MM.1S (cell line): ENCODE measurements at regions not wholly inside any gene's neighbourhood (a gene's known extent, or its start where the extent isn't known, plus 50 kb on each side); places are given as distances from the start of the nearest gene placed in this dataset.

Experiments
- DNase-seq: peaks from one replicate; pipeline ENCODE4 v3.0.0-alpha.2; 2015
- H2AFZ ChIP-seq: fragments of 300-600 bp; sonication (generic); 2 replicates; pipeline ENCODE4 v1.6.0; 2016; ENCODE audit warnings: antibody characterized with exemption, low read length
- H3F3A ChIP-seq: fragments of 300-600 bp; sonication (generic); 2 replicates; pipeline ENCODE4 v1.6.1; 2016; ENCODE audit warnings: mild to moderate bottlenecking, antibody characterized with exemption, low read length, moderate library complexity, mixed read lengths; ENCODE audit not compliant: insufficient read depth
- H3K27ac ChIP-seq: fragments of 300-600 bp; sonication (generic); 2 replicates; pipeline ENCODE4 v1.5.1; 2016; ENCODE audit warnings: mild to moderate bottlenecking, low read length
- H3K27me3 ChIP-seq: fragments of 300-600 bp; sonication (generic); replicated peaks from 2 replicates; pipeline ENCODE4 v1.6.0; 2016; ENCODE audit warnings: low read length; ENCODE audit not compliant: insufficient read depth
- H3K36me3 ChIP-seq: fragments of 300-600 bp; sonication (generic); replicated peaks from 2 replicates; pipeline ENCODE4 v1.6.1; 2016; ENCODE audit warnings: mild to moderate bottlenecking, low read length, mixed read lengths; ENCODE audit not compliant: insufficient read depth
- H3K4me1 ChIP-seq: fragments of 300-600 bp; sonication (generic); 2 replicates; pipeline ENCODE4 v1.6.1; 2016; ENCODE audit warnings: low read length, mixed read lengths
- H3K4me2 ChIP-seq: fragments of 300-600 bp; sonication (generic); 2 replicates; pipeline ENCODE4 v1.6.0; 2016; ENCODE audit warnings: low read depth, low read length
- H3K4me3 ChIP-seq: fragments of 300-600 bp; sonication (generic); 2 replicates; pipeline ENCODE4 v1.5.1; 2016; ENCODE audit warnings: low read length, mixed read lengths
- H3K79me2 ChIP-seq: fragments of 300-600 bp; sonication (generic); 2 replicates; pipeline ENCODE4 v1.6.1; 2016; ENCODE audit warnings: mixed run types, low read length, mixed read lengths
- H3K9ac ChIP-seq: fragments of 300-600 bp; sonication (generic); 2 replicates; pipeline ENCODE4 v1.6.1; 2016; ENCODE audit warnings: low read length, mixed read lengths
- H3K9me2 ChIP-seq: fragments of 300-600 bp; sonication (generic); replicated peaks from 2 replicates; pipeline ENCODE4 v1.6.1; 2016; ENCODE audit warnings: mild to moderate bottlenecking, low read length, mixed read lengths; ENCODE audit not compliant: insufficient read depth
- H3K9me3 ChIP-seq: fragments of 300-600 bp; sonication (generic); replicated peaks from 2 replicates; pipeline ENCODE4 v1.6.1; 2016; ENCODE audit warnings: mild to moderate bottlenecking, low read length, mixed read lengths; ENCODE audit not compliant: insufficient read depth
- H4K20me1 ChIP-seq: fragments of 300-600 bp; sonication (generic); 2 replicates; pipeline ENCODE4 v1.6.1; 2016; ENCODE audit warnings: mild to moderate bottlenecking, low read length, moderate library complexity, mixed read lengths; ENCODE audit not compliant: insufficient read depth
- EZH2 ChIP-seq: fragments of 300-600 bp; sonication (generic); optimal IDR thresholded peaks from 2 replicates; pipeline ENCODE3; 2017; ENCODE audit warnings: low read depth, mild to moderate bottlenecking, antibody characterized with exemption, low read length, mixed read lengths
- EZH2phosphoT487 ChIP-seq: fragments of 300-600 bp; sonication (generic); IDR thresholded peaks from 2 replicates; pipeline ENCODE4 v1.6.1; 2018; ENCODE audit warnings: antibody characterized with exemption, low read length
- TF ChIP-seq, protein P1 (sequence below): fragments of 300-600 bp; sonication (generic); IDR thresholded peaks from 2 replicates; pipeline ENCODE4 v1.5.1; 2016; ENCODE audit warnings: antibody characterized with exemption, low read length, mixed read lengths

DNA sequence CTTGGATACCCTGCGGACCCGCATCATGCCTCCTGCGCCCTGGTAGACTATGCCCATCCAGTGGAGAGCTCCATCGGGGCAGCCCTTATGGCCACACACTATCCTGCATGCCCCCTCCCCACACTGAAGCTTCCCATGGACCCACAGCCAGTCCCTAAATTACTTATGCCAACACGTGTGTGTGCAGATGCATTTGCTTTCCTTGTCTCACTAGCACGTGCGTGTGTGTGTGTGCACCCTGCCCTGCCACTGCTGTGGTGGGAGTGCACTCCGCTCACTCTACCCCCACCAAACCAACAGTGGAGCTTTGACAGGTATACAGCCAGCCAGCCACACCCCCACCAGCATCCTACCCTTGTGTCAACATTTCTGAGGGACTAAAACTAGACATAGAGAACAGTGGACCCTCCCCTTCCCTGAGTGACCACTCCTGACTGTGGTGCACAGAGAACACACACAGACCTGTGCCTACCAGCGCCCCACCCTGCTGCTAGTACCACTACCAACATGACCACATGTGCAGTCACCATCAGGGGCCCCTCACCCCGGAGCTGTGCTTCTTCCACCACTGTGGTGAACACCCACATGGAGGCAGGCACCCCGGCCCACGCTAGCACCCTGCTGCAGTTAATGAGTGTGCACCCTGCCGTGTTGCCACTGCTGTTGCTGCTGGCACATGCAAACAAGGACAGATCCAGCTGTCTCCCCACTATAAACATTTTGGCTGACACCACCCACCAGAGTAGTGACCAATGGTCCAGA is 310.8 kb downstream of the GABRB3 start:
- Histone ChIP-seq H3K9ac (no peak overlapping the region), H3K9me2 (no peaks in the 10 kb centered on the region), H4K20me1 (no peaks in the 10 kb centered on the region), H3F3A (no peaks in the 10 kb centered on the region), H3K36me3 (no peaks in the 10 kb centered on the region), H3K4me1 (no peaks in the 10 kb centered on the region), H3K9me3 (no peaks in the 10 kb centered on the region), H3K4me3 (no peak overlapping the region), H2AFZ (no peak overlapping the region), H3K4me2 (no peak overlapping the region), H3K27me3 (no peaks in the 10 kb centered on the region), H3K79me2 (no peaks in the 10 kb centered on the region), H3K27ac (no peak overlapping the region)
- no peak for DNase-seq
- TF ChIP-seq EZH2 (no peak), EZH2phosphoT487 (no peak)
- TF ChIP-seq, protein P1, sequence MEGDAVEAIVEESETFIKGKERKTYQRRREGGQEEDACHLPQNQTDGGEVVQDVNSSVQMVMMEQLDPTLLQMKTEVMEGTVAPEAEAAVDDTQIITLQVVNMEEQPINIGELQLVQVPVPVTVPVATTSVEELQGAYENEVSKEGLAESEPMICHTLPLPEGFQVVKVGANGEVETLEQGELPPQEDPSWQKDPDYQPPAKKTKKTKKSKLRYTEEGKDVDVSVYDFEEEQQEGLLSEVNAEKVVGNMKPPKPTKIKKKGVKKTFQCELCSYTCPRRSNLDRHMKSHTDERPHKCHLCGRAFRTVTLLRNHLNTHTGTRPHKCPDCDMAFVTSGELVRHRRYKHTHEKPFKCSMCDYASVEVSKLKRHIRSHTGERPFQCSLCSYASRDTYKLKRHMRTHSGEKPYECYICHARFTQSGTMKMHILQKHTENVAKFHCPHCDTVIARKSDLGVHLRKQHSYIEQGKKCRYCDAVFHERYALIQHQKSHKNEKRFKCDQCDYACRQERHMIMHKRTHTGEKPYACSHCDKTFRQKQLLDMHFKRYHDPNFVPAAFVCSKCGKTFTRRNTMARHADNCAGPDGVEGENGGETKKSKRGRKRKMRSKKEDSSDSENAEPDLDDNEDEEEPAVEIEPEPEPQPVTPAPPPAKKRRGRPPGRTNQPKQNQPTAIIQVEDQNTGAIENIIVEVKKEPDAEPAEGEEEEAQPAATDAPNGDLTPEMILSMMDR = no peak

DNA sequence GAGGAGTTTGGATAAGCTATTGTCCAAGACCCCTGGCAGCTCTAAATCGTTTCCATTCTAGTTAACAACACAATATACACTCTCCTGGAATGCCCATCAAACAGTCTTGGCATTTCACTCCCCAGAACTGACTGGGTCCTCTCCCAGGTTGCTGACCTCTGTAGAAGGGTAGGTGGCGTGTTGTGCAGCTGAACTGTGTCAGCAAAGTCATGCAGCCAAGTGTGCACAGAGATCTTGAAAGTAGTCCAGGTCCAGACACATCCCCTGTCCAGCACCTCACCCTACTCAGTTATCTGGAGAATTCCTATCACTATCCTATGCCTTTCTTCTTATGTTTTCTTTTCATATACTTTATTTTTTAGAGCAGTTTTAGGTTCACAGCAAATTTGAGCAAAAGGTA is 312.7 kb downstream of the GABRB3 start:
- no peak for DNase-seq
- no peak overlapping the region for H3K9ac ChIP-seq
- TF ChIP-seq EZH2 = no peak
- TF ChIP-seq, protein P1 = no peak
- no peak for TF ChIP-seq EZH2phosphoT487
- no peaks in the 10 kb centered on the region for H3K36me3 ChIP-seq
- H3K4me2 ChIP-seq = no peak overlapping the region
- no peaks in the 10 kb centered on the region for H3K4me1 ChIP-seq
- H3K4me3 ChIP-seq = no peak overlapping the region
- H3K27me3 ChIP-seq = no peaks in the 10 kb centered on the region
- no peaks in the 10 kb centered on the region for H3K9me3 ChIP-seq
- no peaks in the 10 kb centered on the region for H3K9me2 ChIP-seq
- H3F3A ChIP-seq = no peaks in the 10 kb centered on the region
- H2AFZ ChIP-seq = no peak overlapping the region
- no peaks in the 10 kb centered on the region for H3K79me2 ChIP-seq
- H4K20me1 ChIP-seq = no peaks in the 10 kb centered on the region
- no peak overlapping the region for H3K27ac ChIP-seq

DNA sequence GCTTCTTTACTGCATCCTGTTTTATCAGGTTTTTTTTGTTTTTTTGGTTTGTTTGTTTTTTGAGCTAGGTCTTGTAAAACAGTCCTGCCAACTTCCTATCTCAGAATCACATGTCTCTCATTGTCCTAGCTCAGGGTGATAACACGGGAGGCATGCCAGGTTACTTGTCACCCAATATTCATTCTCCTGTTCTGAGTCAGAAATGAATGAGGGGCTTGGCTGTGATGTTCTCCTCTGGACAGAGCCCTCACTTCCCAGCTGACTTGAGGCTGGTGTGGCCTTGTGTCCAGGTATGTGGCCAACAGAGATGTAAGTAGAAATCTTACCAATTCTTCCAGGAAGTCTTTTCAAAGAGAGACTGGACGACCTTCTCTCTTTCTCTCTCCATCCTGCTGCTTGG is 317.0 kb downstream of the GABRB3 start:
- Histone ChIP-seq H3K9ac (no peak overlapping the region), H3K4me1 (no peaks in the 10 kb centered on the region), H3K79me2 (no peaks in the 10 kb centered on the region), H3K27ac (no peak overlapping the region), H3F3A (no peaks in the 10 kb centered on the region), H2AFZ (no peak overlapping the region), H3K4me2 (no peak overlapping the region), H4K20me1 (no peaks in the 10 kb centered on the region), H3K9me2 (no peaks in the 10 kb centered on the region), H3K4me3 (no peak overlapping the region), H3K36me3 (no peaks in the 10 kb centered on the region), H3K27me3 (no peaks in the 10 kb centered on the region), H3K9me3 (no peaks in the 10 kb centered on the region)
- no peak for TF ChIP-seq EZH2phosphoT487
- no peak for TF ChIP-seq EZH2
- TF ChIP-seq, protein P1 = no peak
- no peak for DNase-seq
